G401.6 (cell line): ENCODE measurements at regions not wholly inside any gene's neighbourhood (a gene's known extent, or its start where the extent isn't known, plus 50 kb on each side); places are given as distances from the start of the nearest gene placed in this dataset.

Experiments used
- FAIRE-seq: peaks from 2 replicates; lab custom pipeline; 2012; peaks lifted over from hg19 to GRCh38; lab: Jason Lieb, UNC

DNA sequence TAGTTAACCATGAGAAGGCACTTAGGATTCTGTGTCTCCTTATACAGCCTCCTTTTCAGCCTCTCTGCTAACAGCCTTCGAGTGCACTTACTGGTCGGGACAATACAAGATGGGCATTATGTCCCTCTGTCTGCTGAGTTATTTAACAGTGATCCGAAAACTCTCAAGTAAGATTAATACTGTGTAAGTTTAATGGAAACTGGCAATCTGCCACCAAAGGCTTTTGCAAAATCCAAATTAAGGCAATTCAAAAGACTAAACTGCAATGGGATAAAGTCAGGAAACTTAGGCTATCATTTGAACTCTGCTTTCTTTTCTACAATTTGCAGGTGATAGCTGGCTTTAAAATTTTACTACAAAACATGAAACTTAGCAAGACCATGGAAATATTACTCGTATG lies 477.8 kb downstream of the TFEC start:
- no peak for FAIRE-seq

DNA sequence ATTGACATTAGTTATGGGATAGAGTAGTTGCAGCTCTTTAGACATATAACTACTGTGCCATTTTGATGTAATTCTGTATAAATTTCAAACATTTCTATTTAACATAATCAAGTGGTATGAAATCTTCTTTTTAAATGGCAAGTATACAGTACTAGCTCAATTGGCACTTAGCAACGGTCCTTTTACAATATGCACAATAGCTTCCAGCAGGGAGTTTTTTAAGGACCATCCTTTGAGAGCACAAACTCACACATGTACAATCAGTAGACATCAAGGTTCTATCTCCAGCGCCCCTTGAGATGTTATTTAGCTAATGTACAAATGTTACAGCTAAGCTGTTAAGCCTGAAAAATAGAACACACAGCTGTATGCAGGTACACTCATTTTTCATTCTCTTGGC lies 480.7 kb downstream of the TFEC start:
- no peak for FAIRE-seq

DNA sequence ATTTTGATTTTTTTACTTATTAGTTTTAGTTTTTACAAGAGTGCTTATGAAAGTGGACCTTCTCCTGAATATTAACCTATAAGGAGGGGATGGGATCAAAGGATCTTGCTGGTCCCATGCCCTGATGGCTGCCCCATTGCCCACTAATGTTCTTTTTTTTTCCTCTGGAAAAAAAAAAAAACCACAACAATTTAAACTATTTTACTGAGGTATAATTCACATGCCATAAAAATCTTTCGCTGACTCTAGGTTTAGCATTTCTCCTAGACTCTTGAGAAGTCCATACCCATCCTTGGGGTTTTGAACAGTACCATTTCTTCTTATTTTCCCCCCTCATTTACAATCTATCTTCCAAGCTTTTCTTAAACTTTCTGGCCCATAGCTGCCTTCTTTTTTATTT lies 481.8 kb downstream of the TFEC start:
- no peak for FAIRE-seq

DNA sequence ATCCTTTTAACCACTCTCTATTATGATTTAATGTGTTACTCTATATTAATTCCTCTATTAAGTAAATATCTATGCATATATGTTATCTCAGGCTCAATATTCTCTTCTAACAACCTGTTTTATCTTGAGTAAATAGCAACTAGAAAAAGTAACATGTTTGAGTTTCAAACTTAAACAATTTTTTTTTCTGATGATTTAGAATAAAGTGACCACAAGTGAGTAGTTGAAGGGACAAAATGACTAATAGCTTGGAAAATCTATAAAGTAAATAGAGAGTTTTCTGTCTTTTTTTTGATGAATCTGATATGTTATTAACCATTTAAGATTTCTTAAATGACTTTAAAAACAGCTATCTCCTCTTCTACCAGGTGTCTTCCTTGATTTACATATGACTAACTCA lies 483.8 kb downstream of the TFEC start:
- FAIRE-seq: peak; percentile 11

GRCh38 chr7:115533785-115534184 lies 496.8 kb downstream of the TFEC start:
- FAIRE-seq: no peak

GRCh38 chr7:115526278-115526677 lies 504.3 kb downstream of the TFEC start:
- no peak for FAIRE-seq

GRCh38 chr7:115522174-115522573 lies 508.4 kb downstream of the TFEC start:
- no peak for FAIRE-seq

GRCh38 chr7:115516341-115516740 lies 514.2 kb downstream of the TFEC start:
- no peak for FAIRE-seq

DNA sequence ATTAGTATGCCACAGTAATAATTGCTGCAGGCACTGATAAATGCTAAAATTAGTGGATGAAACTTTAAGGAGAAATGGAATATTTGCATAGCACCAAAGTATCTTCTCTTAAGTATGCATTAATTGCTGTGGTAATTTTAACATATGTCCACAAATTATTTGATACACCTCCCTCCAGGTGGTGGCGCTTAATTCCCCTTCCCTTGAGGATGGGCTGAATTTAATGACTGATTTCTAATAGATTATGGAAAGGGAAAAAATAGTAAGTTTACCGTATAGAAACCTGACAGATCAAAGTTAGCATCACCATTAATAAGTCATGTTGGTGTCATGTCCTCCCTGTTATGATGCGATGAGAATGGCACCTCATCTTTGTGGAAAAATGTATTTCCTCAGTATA lies 519.2 kb downstream of the TFEC start:
- FAIRE-seq: no peak

DNA sequence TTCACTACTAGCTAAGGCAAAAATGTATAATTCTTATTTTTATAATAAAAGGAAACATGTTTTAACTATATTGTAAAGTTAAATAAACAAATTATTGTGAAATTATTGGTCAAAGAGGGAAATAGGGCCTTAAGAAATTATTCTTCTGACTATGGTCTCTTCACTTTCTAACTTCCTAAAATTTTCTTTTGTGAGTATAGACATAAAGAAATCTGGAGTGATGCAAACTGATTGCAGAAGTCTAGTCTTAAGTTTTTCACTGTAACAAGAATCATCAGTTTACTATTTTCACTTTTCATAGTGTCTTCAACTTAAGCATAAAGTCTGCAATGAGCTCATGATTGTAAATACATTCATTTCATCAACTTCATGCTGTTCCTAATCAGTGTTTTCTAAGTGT lies 525.4 kb downstream of the TFEC start:
- FAIRE-seq: no peak

DNA sequence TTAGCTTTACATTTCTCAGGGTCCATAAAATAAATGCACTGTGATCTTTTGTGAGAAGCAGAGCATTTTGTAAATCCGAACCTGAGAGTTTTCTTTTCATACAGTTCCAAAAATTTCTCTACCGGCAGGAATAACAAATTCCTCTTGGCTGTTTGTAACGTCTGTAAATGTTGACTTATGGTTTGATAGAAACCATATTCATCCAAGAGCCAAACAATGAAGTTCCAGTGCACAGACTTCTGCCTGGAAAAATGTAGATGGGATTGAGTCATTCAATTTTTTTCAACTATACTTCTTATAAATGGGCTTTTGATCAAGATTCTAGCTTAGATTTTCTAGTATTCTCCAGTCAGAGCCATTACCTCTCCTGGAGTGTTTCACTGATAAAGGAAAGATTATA lies 530.6 kb downstream of the TFEC start:
- no peak for FAIRE-seq

DNA sequence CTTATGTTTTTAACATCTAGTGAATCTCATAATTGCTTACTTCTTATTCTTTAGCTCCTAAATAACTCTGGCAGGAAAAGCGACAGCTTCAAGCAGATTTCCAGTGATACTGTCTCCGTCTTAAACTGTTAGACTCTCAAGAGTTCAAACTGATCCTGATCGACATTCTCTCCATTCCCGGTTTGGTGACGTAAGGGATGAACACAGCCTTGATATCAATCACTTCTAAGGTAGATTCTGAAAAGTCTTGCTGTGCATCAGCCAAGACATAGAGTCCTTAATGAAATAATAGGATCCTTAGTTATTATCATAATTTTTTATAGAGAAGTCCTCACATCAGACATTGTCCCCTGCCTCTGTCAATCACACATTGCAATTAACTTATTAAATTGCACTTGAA lies 534.6 kb downstream of the TFEC start:
- no peak for FAIRE-seq

DNA sequence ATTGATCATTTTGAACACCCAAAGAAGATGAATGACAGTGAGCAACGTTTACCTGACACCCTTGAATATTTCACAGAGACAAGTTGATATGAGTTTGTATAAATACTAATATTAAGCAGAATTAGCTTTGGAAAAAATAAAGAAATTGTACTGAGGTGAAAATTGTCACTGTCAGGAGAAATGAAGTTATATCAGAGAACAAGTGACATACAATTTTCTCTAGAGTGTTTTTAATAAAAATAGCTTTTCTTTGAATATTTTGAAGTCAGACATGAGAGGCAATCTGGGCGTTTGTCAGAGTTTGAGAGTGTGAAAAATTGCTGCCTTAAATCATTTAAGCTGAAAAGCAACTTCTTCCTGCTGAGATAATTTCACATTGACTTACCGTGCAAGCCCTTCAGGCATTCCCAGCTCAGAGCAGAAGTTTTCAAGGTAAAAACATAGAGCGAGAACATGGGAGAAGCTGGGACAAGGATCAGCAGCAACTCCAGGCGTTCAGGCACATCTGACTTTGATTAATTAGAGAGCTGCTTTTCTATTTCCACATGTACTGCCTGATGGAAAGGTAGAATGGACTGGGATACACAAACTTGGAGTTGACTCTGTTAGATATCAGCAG lies 535.9 kb downstream of the TFEC start:
- no peak for FAIRE-seq

- no peak for FAIRE-seq
Measured at GRCh38 chr7:115493381-115493780, 537.2 kb downstream of the TFEC start.

- FAIRE-seq: no peak
Measured at GRCh38 chr7:115491744-115492380, 538.7 kb downstream of the TFEC start.

DNA sequence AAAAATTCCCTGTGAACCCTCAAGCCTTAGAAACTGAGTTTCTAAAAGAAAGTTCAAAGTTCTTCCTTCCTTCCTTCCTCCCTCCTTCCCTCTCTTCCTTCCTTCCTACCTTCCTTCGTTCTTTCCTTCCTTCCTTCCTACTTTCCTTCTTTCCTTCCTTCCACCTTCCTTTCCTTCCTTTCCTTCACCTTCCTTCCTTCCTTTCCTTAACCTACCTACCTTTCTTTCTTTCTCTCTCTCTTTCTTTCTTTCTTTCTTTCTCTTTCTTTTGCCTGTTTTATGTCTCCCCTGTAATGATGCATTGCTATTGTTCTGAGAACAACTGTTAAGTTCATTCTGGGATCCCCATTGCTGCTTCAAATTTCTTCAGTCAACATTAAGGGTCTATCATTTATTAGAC lies 551.1 kb downstream of the TFEC start:
- no peak for FAIRE-seq

DNA sequence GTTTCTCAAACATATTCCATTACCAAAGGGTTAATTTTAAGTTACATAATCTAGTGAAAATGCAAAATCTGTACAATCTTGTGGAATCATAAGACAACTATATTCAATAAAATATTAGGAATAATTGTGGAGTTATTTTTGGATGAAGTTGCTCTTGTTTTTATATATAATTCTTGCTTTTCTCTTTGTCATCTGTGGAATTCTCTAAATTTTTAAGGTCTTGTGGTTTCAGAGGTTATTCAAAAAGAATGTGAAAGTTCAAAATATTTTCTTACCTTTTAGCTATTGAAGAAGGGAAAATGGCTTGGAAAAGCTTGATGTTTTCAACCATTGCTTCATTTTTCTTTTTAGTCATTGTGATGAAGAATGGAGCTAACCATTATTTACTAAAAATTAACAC lies 552.1 kb downstream of the TFEC start:
- no peak for FAIRE-seq

GRCh38 chr7:115477193-115477651 lies 553.3 kb downstream of the TFEC start:
- no peak for FAIRE-seq

- FAIRE-seq: no peak
Measured at GRCh38 chr7:115476671-115477181, 553.8 kb downstream of the TFEC start.

DNA sequence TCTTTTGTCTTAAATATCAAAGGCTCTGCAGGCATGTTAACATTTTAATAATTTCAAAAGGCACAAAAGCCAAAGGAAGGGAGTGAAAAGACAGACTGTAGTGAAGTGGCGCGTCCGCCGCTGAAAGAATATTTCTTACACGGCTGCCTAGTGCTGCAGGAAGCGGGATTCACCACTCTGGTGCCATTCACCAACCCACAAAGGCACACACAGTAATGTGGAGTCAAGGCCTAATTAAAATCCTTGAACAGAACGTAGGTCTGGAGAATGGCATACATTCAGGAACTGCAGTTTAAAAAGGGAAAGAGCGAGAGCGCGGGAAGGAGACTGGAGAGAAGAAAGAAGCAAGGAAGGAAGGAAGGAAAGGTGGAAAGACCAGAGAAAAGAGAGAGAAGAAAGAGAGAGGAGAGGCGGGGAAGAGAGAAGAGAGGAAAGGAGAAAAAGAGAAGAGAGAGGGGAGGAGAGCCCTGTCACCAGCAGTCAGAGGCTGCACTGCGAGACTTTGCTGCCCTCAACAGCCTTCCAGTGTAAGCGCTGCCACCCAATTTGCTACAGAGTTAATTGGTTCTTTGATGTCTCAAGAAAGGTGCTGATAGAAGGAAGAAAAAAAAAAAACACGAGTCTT lies 554.0 kb downstream of the MDFIC start:
- FAIRE-seq: no peak

GRCh38 chr7:115475206-115475605 lies 553.3 kb downstream of the MDFIC start:
- no peak for FAIRE-seq

DNA sequence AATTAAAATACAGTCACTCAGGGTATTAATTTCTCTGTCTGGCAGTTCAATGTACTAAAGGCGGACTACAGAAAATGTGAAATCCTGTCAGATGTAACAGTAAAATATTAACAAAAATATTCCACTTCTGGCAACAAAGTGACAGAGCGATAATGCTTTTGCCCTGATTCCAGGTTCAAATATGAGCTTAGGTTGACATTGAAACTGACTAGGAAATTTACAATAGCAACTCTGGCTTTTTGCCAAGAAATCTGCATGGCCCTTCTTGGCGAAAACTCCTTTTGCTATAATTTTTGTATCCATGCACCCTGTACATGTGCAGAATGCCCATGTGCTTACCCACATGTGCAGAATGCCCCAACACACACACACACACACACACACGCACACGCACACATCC lies 552.2 kb downstream of the MDFIC start:
- no peak for FAIRE-seq

DNA sequence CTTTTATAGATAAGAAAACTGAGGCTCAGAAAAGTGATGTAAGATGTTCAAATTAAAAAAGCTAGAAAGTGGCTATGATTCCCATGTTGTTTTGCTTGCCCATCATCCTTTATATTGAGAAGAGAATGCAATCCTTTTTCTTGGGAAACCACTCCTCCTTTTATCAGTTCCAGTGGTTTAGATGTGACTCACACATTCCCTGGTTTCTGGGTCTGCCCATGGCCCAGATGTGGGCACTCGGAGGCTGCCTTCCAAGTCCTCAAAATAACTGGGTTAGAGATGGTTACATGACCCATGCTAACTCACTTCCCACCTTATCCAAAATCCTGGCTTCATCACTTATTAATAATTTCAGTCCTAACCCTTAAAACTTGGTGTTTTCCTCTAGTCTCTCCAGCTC lies 550.0 kb downstream of the MDFIC start:
- FAIRE-seq: no peak
